BLaER1 treated with 17β-estradiol and CSF1 and Interleukin-3, amounts not matched to agents 10 nM and 100 nM (cell line): ENCODE measurements at regions not wholly inside any gene's neighbourhood (a gene's known extent, or its start where the extent isn't known, plus 50 kb on each side); places are given as distances from the start of the nearest gene placed in this dataset.
"Not testable (repeated sequence)": the region's sequence is repeated elsewhere in the genome, so short reads cannot be mapped to it uniquely, and the experiment has no call there.

Experiments used
- H3K27ac ChIP-seq, 11 experiments: shearing (Covaris generic); formaldehyde crosslinking; 2 replicates each; pipeline ENCODE4 v1.8.1; 2022
- H3K27me3 ChIP-seq, 11 experiments: shearing (Covaris generic); formaldehyde crosslinking; 2 replicates each; pipeline ENCODE4 v1.8.1; 2022
- H3K36me3 ChIP-seq, 11 experiments: shearing (Covaris generic); formaldehyde crosslinking; 2 replicates each; pipeline ENCODE4 v1.8.1; 2022
- H3K4me1 ChIP-seq, 10 experiments: shearing (Covaris generic); formaldehyde crosslinking; 2 replicates each; pipeline ENCODE4 v1.8.1; 2022
- H3K4me2 ChIP-seq, 11 experiments: shearing (Covaris generic); formaldehyde crosslinking; 2 replicates each; pipeline ENCODE4 v1.8.1; 2022
- H3K4me3 ChIP-seq, 10 experiments: shearing (Covaris generic); formaldehyde crosslinking; 2 replicates each; pipeline ENCODE4 v1.8.1; 2022
- H3K9ac ChIP-seq, 11 experiments: shearing (Covaris generic); formaldehyde crosslinking; 2 replicates each; pipeline ENCODE4 v1.8.1; 2022
- H3K9me3 ChIP-seq, 11 experiments: shearing (Covaris generic); formaldehyde crosslinking; replicated peaks in 1 of 11; 2 replicates each; pipeline ENCODE4 v1.8.1; 2022
- H4K20me1 ChIP-seq, 11 experiments: shearing (Covaris generic); formaldehyde crosslinking; 2 replicates each; pipeline ENCODE4 v1.8.1; 2022
- Cebpa-rat ChIP-seq, 11 experiments: shearing (Covaris generic); IDR thresholded peaks; 2 replicates each; pipeline ENCODE4 v1.8.1; 2022

GRCh38 chr5:118156181-118156580 lies 832.2 kb downstream of the DTWD2 start:
- H3K27me3 ChIP-seq = no peaks in the 10 kb centered on the region
- no peaks in the 10 kb centered on the region for H3K36me3 ChIP-seq
- H3K9me3 ChIP-seq = no peaks in the 10 kb centered on the region
- H3K4me1 ChIP-seq = no peaks in the 10 kb centered on the region
- no peak for TF ChIP-seq Cebpa-rat (IDR thresholded peaks at IDR 0.05)
- no peak overlapping the region for H3K27ac ChIP-seq
- H3K9ac ChIP-seq = no peak overlapping the region
- H3K4me2 ChIP-seq = no peak overlapping the region
- H4K20me1 ChIP-seq = no peaks in the 10 kb centered on the region
- H3K4me3 ChIP-seq = no peak overlapping the region

GRCh38 chr5:118146824-118147223 lies 841.5 kb downstream of the DTWD2 start:
- H3K36me3 ChIP-seq = no peaks in the 10 kb centered on the region
- H3K4me2 ChIP-seq = no peak overlapping the region

GRCh38 chr5:118144540-118144939 lies 843.8 kb downstream of the DTWD2 start:
- Histone ChIP-seq H3K9me3 (no peaks in the 10 kb centered on the region), H4K20me1 (no peaks in the 10 kb centered on the region), H3K4me2 (no peak overlapping the region), H3K27ac (no peak overlapping the region), H3K9ac (no peak overlapping the region), H3K4me1 (no peaks in the 10 kb centered on the region), H3K27me3 (no peaks in the 10 kb centered on the region; a peak in 1 of 22 replicates), H3K36me3 (no peaks in the 10 kb centered on the region), H3K4me3 (no peak overlapping the region)
- TF ChIP-seq Cebpa-rat (IDR thresholded peaks at IDR 0.05) = no peak

More at GRCh38 chr5:118146824-118147223, 841.5 kb downstream of the DTWD2 start:
- TF ChIP-seq Cebpa-rat (IDR thresholded peaks at IDR 0.05) = no peak
- Histone ChIP-seq H3K27ac (no peak overlapping the region), H3K9me3 (no peaks in the 10 kb centered on the region), H3K4me3 (no peak overlapping the region), H4K20me1 (no peaks in the 10 kb centered on the region), H3K9ac (no peak overlapping the region), H3K4me1 (no peaks in the 10 kb centered on the region), H3K27me3 (no peaks in the 10 kb centered on the region)

GRCh38 chr5:118139361-118139760 lies 849.0 kb downstream of the DTWD2 start:
- Histone ChIP-seq H3K9me3 (no peaks in the 10 kb centered on the region), H3K4me3 (no peak overlapping the region), H3K4me1 (no peaks in the 10 kb centered on the region), H4K20me1 (no peaks in the 10 kb centered on the region), H3K36me3 (no peaks in the 10 kb centered on the region), H3K27ac (no peak overlapping the region), H3K9ac (no peak overlapping the region), H3K27me3 (no peaks in the 10 kb centered on the region; a peak in 1 of 22 replicates), H3K4me2 (no peak overlapping the region)
- no peak for TF ChIP-seq Cebpa-rat (IDR thresholded peaks at IDR 0.05)

- no peak overlapping the region for H3K9ac ChIP-seq
- TF ChIP-seq Cebpa-rat (IDR thresholded peaks at IDR 0.05) = no peak
- no peaks in the 10 kb centered on the region for H3K27me3 ChIP-seq
- H3K4me2 ChIP-seq = no peak overlapping the region
- no peaks in the 10 kb centered on the region for H3K36me3 ChIP-seq
- H3K4me3 ChIP-seq = no peak overlapping the region
- no peak overlapping the region for H3K27ac ChIP-seq
- H4K20me1 ChIP-seq = no peaks in the 10 kb centered on the region
- H3K9me3 ChIP-seq = no peaks in the 10 kb centered on the region
- H3K4me1 ChIP-seq = peaks cover 0 to 4% (median 0%) of the 10 kb centered on the region in 10 experiments; a peak in 1 of 20 replicates
Observed at GRCh38 chr5:118126159-118126558, 862.2 kb downstream of the DTWD2 start.

- H4K20me1 ChIP-seq = no peaks in the 10 kb centered on the region
Observed at GRCh38 chr5:118125687-118126086, 862.7 kb downstream of the DTWD2 start.

GRCh38 chr5:118121258-118121657 lies 867.1 kb downstream of the DTWD2 start:
- no peaks in the 10 kb centered on the region for H4K20me1 ChIP-seq
- H3K27ac ChIP-seq = no peak overlapping the region
- no peak for TF ChIP-seq Cebpa-rat (IDR thresholded peaks at IDR 0.05)

More at GRCh38 chr5:118125687-118126086, 862.7 kb downstream of the DTWD2 start:
- no peaks in the 10 kb centered on the region for H3K36me3 ChIP-seq
- peaks cover 0 to 4% (median 0%) of the 10 kb centered on the region in 10 experiments; a peak in 1 of 20 replicates for H3K4me1 ChIP-seq
- H3K27me3 ChIP-seq = no peaks in the 10 kb centered on the region
- H3K9me3 ChIP-seq = no peaks in the 10 kb centered on the region
- H3K4me3 ChIP-seq = no peak overlapping the region
- TF ChIP-seq Cebpa-rat (IDR thresholded peaks at IDR 0.05) = no peak
- no peak overlapping the region for H3K27ac ChIP-seq
- H3K9ac ChIP-seq = no peak overlapping the region
- no peak overlapping the region for H3K4me2 ChIP-seq

GRCh38 chr5:118115791-118116190 lies 872.6 kb downstream of the DTWD2 start:
- Histone ChIP-seq H3K9ac (no peak overlapping the region), H3K27me3 (no peaks in the 10 kb centered on the region), H3K4me2 (no peak overlapping the region), H4K20me1 (no peaks in the 10 kb centered on the region), H3K4me1 (no peaks in the 10 kb centered on the region), H3K27ac (no peak overlapping the region), H3K36me3 (no peaks in the 10 kb centered on the region), H3K9me3 (no peaks in the 10 kb centered on the region), H3K4me3 (no peak overlapping the region)
- no peak for TF ChIP-seq Cebpa-rat (IDR thresholded peaks at IDR 0.05)

More at GRCh38 chr5:118121258-118121657, 867.1 kb downstream of the DTWD2 start:
- Histone ChIP-seq H3K4me3 (no peak overlapping the region), H3K4me2 (no peak overlapping the region), H3K9me3 (no peaks in the 10 kb centered on the region), H3K36me3 (no peaks in the 10 kb centered on the region), H3K9ac (no peak overlapping the region), H3K27me3 (no peaks in the 10 kb centered on the region), H3K4me1 (peaks cover 0 to 3% (median 0%) of the 10 kb centered on the region in 10 experiments; a peak in 1 of 20 replicates)

- Histone ChIP-seq H3K9me3 (no peaks in the 10 kb centered on the region), H3K36me3 (no peaks in the 10 kb centered on the region)
Observed at GRCh38 chr5:118111956-118112355, 876.4 kb downstream of the DTWD2 start.

GRCh38 chr5:118107246-118107645 lies 881.1 kb downstream of the DTWD2 start:
- not testable (repeated sequence) for H3K4me3 ChIP-seq, H3K9ac ChIP-seq, H3K9me3 ChIP-seq, H4K20me1 ChIP-seq, H3K4me2 ChIP-seq, H3K27me3 ChIP-seq, H3K36me3 ChIP-seq, H3K27ac ChIP-seq, H3K4me1 ChIP-seq

More at GRCh38 chr5:118111956-118112355, 876.4 kb downstream of the DTWD2 start:
- H3K4me1 ChIP-seq = no peaks in the 10 kb centered on the region
- no peak for TF ChIP-seq Cebpa-rat (IDR thresholded peaks at IDR 0.05)
- no peak overlapping the region for H3K4me2 ChIP-seq
- no peak overlapping the region for H3K9ac ChIP-seq
- H3K27ac ChIP-seq = no peak overlapping the region
- no peaks in the 10 kb centered on the region for H3K27me3 ChIP-seq
- no peak overlapping the region for H3K4me3 ChIP-seq
- H4K20me1 ChIP-seq = no peaks in the 10 kb centered on the region
